ENCODE measurements at regions not wholly inside any gene's neighbourhood (a gene's known extent, or its start where the extent isn't known, plus 50 kb on each side); places are given as distances from the start of the nearest gene placed in this dataset.

- TF ChIP-seq CTCF (IDR thresholded peaks at IDR 0.05) = no peak
- no peak for TF ChIP-seq POLR2A (IDR thresholded peaks at IDR 0.05)
Observed at GRCh38 chr9:126226991-126227936, 99.4 kb upstream of the MVB12B start.

All from Peyer's patch (tissue), 4 donors.